Osteocyte (in vitro differentiated cells): ENCODE measurements at regions not wholly inside any gene's neighbourhood (a gene's known extent, or its start where the extent isn't known, plus 50 kb on each side); places are given as distances from the start of the nearest gene placed in this dataset.

Experiments
- DNase-seq: peaks from one replicate; pipeline ENCODE4 v3.0.0; 2021; ENCODE audit warnings: mixed read lengths; ENCODE audit not compliant: unreplicated experiment; ENCODE audit errors: extremely low spot score
- H3K27ac Mint-ChIP-seq: one replicate; pipeline ENCODE4 v1.8.0; 2021; ENCODE audit warnings: mild to moderate bottlenecking, mixed read lengths; ENCODE audit not compliant: unreplicated experiment
- H3K27me3 Mint-ChIP-seq: one replicate; pipeline ENCODE4 v1.8.0; 2021; ENCODE audit warnings: mixed read lengths; ENCODE audit not compliant: unreplicated experiment
- H3K36me3 Mint-ChIP-seq: one replicate; pipeline ENCODE4 v1.8.0; 2021; ENCODE audit warnings: mixed read lengths; ENCODE audit not compliant: unreplicated experiment
- H3K4me1 Mint-ChIP-seq: one replicate; pipeline ENCODE4 v1.8.0; 2021; ENCODE audit warnings: mixed read lengths; ENCODE audit not compliant: unreplicated experiment
- H3K4me3 Mint-ChIP-seq: one replicate; pipeline ENCODE4 v1.8.0; 2021; ENCODE audit warnings: mild to moderate bottlenecking, moderate library complexity, mixed read lengths; ENCODE audit not compliant: unreplicated experiment
- H3K9me3 Mint-ChIP-seq: one replicate; pipeline ENCODE4 v1.8.0; 2021; ENCODE audit warnings: mixed read lengths; ENCODE audit not compliant: unreplicated experiment
- TF ChIP-seq, protein P1 (sequence below): fragments of 200-600 bp; sonication (generic); IDR thresholded peaks from 2 replicates; pipeline ENCODE4 v1.5.0; 2021; ENCODE audit warnings: antibody characterized with exemption, mild to moderate bottlenecking, moderate library complexity

GRCh38 chr13:82571653-82572052 lies 1310.6 kb downstream of the SLITRK1 start:
- TF ChIP-seq, protein P1, sequence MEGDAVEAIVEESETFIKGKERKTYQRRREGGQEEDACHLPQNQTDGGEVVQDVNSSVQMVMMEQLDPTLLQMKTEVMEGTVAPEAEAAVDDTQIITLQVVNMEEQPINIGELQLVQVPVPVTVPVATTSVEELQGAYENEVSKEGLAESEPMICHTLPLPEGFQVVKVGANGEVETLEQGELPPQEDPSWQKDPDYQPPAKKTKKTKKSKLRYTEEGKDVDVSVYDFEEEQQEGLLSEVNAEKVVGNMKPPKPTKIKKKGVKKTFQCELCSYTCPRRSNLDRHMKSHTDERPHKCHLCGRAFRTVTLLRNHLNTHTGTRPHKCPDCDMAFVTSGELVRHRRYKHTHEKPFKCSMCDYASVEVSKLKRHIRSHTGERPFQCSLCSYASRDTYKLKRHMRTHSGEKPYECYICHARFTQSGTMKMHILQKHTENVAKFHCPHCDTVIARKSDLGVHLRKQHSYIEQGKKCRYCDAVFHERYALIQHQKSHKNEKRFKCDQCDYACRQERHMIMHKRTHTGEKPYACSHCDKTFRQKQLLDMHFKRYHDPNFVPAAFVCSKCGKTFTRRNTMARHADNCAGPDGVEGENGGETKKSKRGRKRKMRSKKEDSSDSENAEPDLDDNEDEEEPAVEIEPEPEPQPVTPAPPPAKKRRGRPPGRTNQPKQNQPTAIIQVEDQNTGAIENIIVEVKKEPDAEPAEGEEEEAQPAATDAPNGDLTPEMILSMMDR = no peak
- Mint-ChIP-seq H3K4me3 (no peak overlapping the region), H3K36me3 (no peaks in the 10 kb centered on the region), H3K27ac (no peak overlapping the region), H3K27me3 (no peaks in the 10 kb centered on the region), H3K9me3 (peaks cover 14% of the 10 kb centered on the region), H3K4me1 (peaks cover 4% of the 10 kb centered on the region)
- DNase-seq = no peak

DNA sequence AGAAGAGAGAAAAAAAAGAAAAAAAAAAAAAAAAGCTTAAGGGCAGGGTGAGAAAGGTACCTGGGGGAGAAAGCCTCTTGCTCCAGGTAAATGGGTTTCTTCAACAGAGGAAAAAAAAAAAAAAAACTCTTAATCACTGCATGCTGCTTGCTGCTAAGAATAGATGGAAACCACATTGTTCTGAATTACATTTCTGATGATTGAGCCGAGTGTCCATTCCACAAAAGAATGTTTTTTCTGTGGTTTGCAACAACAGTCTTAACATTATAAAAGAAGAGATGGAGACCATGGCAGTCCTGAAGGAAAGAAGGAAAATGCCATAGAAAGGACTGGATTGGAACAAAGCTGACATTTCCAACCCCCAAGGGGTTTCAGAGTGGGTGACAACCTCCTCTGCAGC lies 1312.7 kb downstream of the SLITRK1 start:
- Mint-ChIP-seq H3K27me3 (no peaks in the 10 kb centered on the region), H3K36me3 (no peaks in the 10 kb centered on the region)

DNA sequence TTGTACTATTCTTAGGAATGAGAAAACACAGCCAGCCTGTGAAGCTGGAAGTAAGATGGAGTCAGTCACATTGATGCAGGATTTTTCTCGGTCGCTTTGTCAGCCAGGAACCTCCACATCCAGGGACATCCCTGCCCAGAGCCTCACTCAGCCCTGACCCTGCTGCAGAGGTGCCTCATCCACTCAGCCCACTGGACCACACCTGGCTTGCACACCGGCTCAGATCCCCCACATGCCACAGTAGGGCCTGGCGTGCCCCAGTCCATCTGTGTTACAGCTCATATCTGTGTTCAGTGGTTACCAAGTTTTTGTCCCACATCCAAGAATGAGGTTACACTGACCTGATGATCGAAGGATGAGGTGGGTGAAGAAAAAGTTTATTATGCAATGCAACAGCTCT lies 1315.4 kb downstream of the SLITRK1 start:
- H3K4me3 Mint-ChIP-seq = no peak overlapping the region
- no peaks in the 10 kb centered on the region for H3K36me3 Mint-ChIP-seq
- TF ChIP-seq, protein P1 = no peak
- H3K27me3 Mint-ChIP-seq = no peaks in the 10 kb centered on the region
- peaks cover 4% of the 10 kb centered on the region for H3K4me1 Mint-ChIP-seq
- DNase-seq = no peak
- H3K27ac Mint-ChIP-seq = no peak overlapping the region
- peaks cover 3% of the 10 kb centered on the region for H3K9me3 Mint-ChIP-seq

More for the DNA sequence above, 1312.7 kb downstream of the SLITRK1 start:
- H3K27ac Mint-ChIP-seq = no peak overlapping the region
- TF ChIP-seq, protein P1 = no peak
- H3K4me1 Mint-ChIP-seq = peaks cover 4% of the 10 kb centered on the region
- DNase-seq = no peak
- no peak overlapping the region for H3K4me3 Mint-ChIP-seq
- peaks cover 6% of the 10 kb centered on the region for H3K9me3 Mint-ChIP-seq

DNA sequence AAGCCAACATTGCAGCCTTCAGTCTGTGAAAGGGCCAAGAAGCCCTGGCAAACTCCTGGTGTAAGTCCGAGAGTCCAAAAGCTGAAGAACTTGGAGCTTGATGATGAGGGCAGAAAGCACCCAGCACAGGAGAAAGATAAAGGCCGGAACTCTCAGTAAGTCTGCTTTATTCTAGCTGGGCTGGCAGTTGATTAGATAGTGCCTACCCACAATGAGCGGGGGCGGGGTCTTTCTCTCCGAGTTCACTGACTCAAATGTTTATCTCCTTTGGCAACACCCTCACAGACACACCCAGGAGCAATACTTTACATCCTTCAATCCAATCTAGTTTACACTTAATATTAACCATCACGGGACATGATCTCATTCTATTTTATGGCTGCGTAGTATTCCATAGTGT lies 1317.1 kb downstream of the SLITRK1 start:
- Mint-ChIP-seq H3K4me3 (no peak overlapping the region), H3K27me3 (no peaks in the 10 kb centered on the region), H3K36me3 (no peaks in the 10 kb centered on the region), H3K4me1 (peaks cover 4% of the 10 kb centered on the region), H3K27ac (no peak overlapping the region), H3K9me3 (peaks cover 3% of the 10 kb centered on the region)
- DNase-seq = no peak
- TF ChIP-seq, protein P1 = no peak

- Mint-ChIP-seq H3K27me3 (no peaks in the 10 kb centered on the region), H3K36me3 (no peaks in the 10 kb centered on the region), H3K4me1 (no peaks in the 10 kb centered on the region), H3K9me3 (peaks cover 2% of the 10 kb centered on the region), H3K4me3 (no peak overlapping the region), H3K27ac (no peak overlapping the region)
- DNase-seq = no peak
- TF ChIP-seq, protein P1 = no peak
Measured at GRCh38 chr13:82560889-82561288, 1321.4 kb downstream of the SLITRK1 start.
